PC-3 (cell line): ENCODE measurements at regions not wholly inside any gene's neighbourhood (a gene's known extent, or its start where the extent isn't known, plus 50 kb on each side); places are given as distances from the start of the nearest gene placed in this dataset.

Experiments
- CTCF ChIP-seq: fragments of 300-600 bp; sonication (generic); conservative IDR thresholded peaks from 2 replicates; pipeline ENCODE4 v1.5.1; 2017; ENCODE audit warnings: antibody characterized with exemption, low read depth, mild to moderate bottlenecking, low read length
- EZH2 ChIP-seq: fragments of 300-600 bp; sonication (generic); IDR thresholded peaks from one replicate; pipeline ENCODE4 v1.6.1; 2017; ENCODE audit warnings: antibody characterized with exemption, mild to moderate bottlenecking, low read length; ENCODE audit not compliant: unreplicated experiment

- TF ChIP-seq CTCF (no peak), EZH2 (no peak)
These were observed 126.3 kb upstream of the RPS23 start for GRCh38 chr5:82404382-82404945.
